Lower lobe of right lung (tissue), 2 donors: ENCODE measurements at regions not wholly inside any gene's neighbourhood (a gene's known extent, or its start where the extent isn't known, plus 50 kb on each side); places are given as distances from the start of the nearest gene placed in this dataset.
"Not testable (repeated sequence)": the region's sequence is repeated elsewhere in the genome, so short reads cannot be mapped to it uniquely, and the experiment has no call there.

Source experiments
- ATAC-seq, 2 donors: fragments of 200-7000 bp; cut with Tn5 transposase; one replicate each; pipeline ENCODE4 v1.9.1; 2020 to 2022; ENCODE audit warnings: mild to moderate bottlenecking in 2 of 2, moderate library complexity in 2 of 2
- DNase-seq: peaks from one replicate; pipeline ENCODE4 v3.0.0-alpha.2; 2020
- H3K27ac ChIP-seq: fragments of 200-600 bp; one replicate; pipeline ENCODE4 v1.8.0; 2022
- H3K27me3 ChIP-seq: fragments of 200-600 bp; one replicate; pipeline ENCODE4 v1.8.0; 2022; ENCODE audit warnings: low read depth
- H3K36me3 ChIP-seq: fragments of 200-600 bp; one replicate; pipeline ENCODE4 v1.8.0; 2022; ENCODE audit warnings: mild to moderate bottlenecking
- H3K4me1 ChIP-seq: fragments of 200-600 bp; one replicate; pipeline ENCODE4 v1.8.0; 2022
- H3K4me3 ChIP-seq: fragments of 200-600 bp; one replicate; pipeline ENCODE4 v1.8.0; 2022; ENCODE audit warnings: mild to moderate bottlenecking
- H3K9me3 ChIP-seq: fragments of 200-600 bp; one replicate; pipeline ENCODE4 v1.8.0; 2022
- CTCF ChIP-seq: fragments of 200-600 bp; IDR thresholded peaks from one replicate; pipeline ENCODE4 v1.8.0; 2022; ENCODE audit warnings: antibody characterized with exemption, mild to moderate bottlenecking
- intact Hi-C: fragments of 100-400 bp; cut with DNase I; formaldehyde crosslinking; loops from one replicate; pipeline ENCODE4 v1.11.0; 2022
- donor health status: DM: no; HTN: yes; CAD: no; lungs with severe emphysema.

DNA sequence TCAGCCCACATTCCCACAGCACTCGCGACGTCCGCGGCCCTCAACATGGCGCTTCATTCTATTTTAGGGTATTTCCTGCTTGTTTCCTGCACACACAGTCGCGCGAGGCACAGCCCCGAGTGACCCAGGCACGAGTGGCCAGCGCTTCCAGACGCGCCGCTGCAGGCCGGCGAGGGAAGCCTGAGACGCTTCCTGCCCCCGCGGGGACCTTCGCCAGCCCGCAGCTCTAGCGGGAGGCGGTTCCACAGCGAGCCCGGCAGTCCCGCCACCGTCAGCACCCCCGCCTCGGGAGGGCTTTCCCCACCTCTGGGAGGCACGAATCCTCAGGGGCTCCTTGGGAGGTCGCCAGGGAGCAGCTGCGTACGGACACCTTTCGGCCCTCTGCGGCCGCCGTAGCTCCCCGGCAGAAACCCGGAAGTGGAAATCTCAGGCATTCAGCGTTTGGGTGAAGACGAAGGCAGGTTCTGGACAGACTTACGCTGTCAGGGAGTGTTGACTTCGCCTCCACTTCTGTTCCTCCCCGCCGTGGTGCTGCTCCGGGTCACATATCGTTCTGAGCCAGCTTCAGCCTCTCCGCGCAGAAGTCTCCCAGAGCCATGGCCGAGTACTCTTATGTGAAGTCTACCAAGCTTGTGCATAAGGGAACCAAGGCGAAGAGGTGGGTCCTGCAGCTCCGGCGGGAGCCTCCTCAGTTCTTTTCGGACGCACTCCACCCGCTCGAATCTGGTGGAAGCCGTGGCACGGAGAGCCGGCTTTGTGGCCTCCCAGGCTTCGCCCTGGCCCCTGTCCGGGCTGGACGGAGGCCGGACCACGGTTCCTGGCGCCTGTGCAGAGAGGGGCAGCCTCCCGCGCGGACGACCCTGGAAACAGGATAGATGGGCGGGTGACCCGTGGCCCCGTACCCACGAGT lies 2925.9 kb upstream of the OR11H1 start:
- no peaks in the 10 kb centered on the region for H3K27me3 ChIP-seq
- no peaks in the 10 kb centered on the region for H3K36me3 ChIP-seq
- no peaks in the 10 kb centered on the region for H3K4me1 ChIP-seq
- no peak overlapping the region for H3K4me3 ChIP-seq
- H3K9me3 ChIP-seq: peaks cover 6% of the 10 kb centered on the region
- ATAC-seq (peak in 1 of 2 donors; percentile 51), DNase-seq (peak; percentile 64)
- no peak overlapping the region for H3K27ac ChIP-seq
- no peak for TF ChIP-seq CTCF
- intact Hi-C loops: no loop called here

DNA sequence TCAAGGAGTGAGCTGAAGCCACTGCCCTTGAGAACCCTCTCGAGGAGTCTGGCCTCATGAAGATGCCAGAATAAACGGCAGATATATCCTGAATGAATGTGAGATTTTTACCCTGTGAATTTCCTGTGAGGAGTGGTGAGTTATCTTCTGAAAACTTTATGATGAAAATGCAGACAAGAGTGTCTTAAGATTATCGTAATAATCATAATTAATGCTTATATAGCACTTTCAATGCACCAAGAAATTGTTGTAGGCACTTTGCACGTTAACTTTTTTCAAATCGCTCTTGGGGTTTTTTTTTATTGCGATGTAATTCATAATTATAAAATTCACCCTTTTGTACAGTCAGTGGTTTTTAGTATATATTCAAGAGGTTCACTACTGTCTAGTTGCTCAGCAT lies 2924.6 kb upstream of the OR11H1 start:
- H3K27me3 ChIP-seq, H3K36me3 ChIP-seq, ATAC-seq, H3K4me1 ChIP-seq, H3K27ac ChIP-seq, H3K9me3 ChIP-seq, DNase-seq, H3K4me3 ChIP-seq, intact Hi-C loops: not testable (repeated sequence)

- H3K4me1 ChIP-seq, intact Hi-C loops, H3K36me3 ChIP-seq, H3K9me3 ChIP-seq, H3K4me3 ChIP-seq, ATAC-seq, H3K27ac ChIP-seq, DNase-seq, H3K27me3 ChIP-seq: not testable (repeated sequence)
Observed at GRCh38 chr22:12603833-12604232, 2924.2 kb upstream of the OR11H1 start.

GRCh38 chr22:12608454-12608853 lies 2919.5 kb upstream of the OR11H1 start:
- DNase-seq, H3K36me3 ChIP-seq, H3K27ac ChIP-seq, H3K27me3 ChIP-seq, H3K4me3 ChIP-seq, H3K9me3 ChIP-seq, H3K4me1 ChIP-seq, intact Hi-C loops, ATAC-seq: not testable (repeated sequence)

DNA sequence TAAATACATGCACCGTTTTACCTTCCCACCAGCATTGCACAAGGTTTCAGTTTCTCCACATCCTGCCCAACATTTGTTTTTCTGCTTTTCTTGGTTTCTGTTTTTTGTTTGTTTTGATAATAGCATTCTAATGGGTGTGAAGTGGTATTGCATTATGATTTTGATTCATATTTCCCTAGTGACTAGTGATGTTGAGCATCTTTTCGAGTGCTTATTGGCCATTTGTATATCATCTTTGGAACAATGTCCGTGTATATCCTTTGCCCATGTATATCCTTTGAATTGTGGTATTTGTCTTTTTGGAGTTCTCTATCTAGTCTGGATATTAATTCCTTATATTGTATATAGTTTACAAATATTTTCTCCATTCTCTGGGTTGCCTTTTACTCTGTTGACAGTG lies 2914.8 kb upstream of the OR11H1 start:
- no peaks in the 10 kb centered on the region for H3K36me3 ChIP-seq
- ATAC-seq (no peak), DNase-seq (no peak)
- intact Hi-C loops: no loop called here
- no peak overlapping the region for H3K4me3 ChIP-seq
- H3K27ac ChIP-seq: no peak overlapping the region
- no peaks in the 10 kb centered on the region for H3K4me1 ChIP-seq
- peaks cover 10% of the 10 kb centered on the region for H3K9me3 ChIP-seq
- no peak for TF ChIP-seq CTCF
- no peaks in the 10 kb centered on the region for H3K27me3 ChIP-seq

DNA sequence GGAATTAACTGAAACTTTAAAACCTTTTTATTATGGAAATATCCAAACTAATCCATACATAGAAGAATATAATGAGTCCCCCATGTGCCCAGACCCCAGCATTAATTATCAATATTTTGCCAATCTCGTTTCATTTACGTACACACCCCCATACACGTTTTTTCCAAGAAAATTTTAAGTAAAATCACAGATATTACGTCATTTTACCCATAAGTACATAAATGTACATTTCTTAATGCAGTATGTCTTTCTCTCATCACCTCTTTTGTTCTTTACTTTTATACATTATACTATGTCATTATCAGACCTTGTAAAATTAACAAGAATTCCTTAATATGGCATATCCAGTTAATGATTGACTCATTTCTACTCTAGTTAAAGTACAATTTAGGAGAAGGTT lies 2914.1 kb upstream of the OR11H1 start:
- DNase-seq, H3K27ac ChIP-seq, intact Hi-C loops, H3K4me3 ChIP-seq, H3K27me3 ChIP-seq, H3K36me3 ChIP-seq, H3K9me3 ChIP-seq, H3K4me1 ChIP-seq, ATAC-seq: not testable (repeated sequence)

DNA sequence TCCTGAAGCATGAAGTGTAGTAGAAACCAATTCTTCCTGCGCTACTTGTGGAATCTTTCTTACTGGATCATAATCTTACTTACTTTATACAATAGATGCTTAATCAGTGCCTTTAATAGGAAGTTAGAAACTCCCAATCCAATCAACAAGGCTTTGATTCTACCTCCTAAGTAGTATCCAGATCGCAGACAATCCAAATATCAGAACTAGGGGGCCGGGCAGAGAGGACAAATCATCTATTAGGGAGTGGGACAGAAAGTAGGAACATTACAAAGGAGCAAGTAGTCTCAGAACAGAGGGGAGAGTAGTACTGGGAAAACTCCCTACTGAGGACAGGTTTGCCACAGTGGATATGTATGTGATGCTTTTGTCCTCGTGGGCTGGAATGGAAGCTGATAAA lies 2901.1 kb upstream of the OR11H1 start:
- DNase-seq, H3K4me1 ChIP-seq, H3K27ac ChIP-seq, intact Hi-C loops, H3K4me3 ChIP-seq, H3K36me3 ChIP-seq, H3K27me3 ChIP-seq, ATAC-seq, H3K9me3 ChIP-seq: not testable (repeated sequence)

DNA sequence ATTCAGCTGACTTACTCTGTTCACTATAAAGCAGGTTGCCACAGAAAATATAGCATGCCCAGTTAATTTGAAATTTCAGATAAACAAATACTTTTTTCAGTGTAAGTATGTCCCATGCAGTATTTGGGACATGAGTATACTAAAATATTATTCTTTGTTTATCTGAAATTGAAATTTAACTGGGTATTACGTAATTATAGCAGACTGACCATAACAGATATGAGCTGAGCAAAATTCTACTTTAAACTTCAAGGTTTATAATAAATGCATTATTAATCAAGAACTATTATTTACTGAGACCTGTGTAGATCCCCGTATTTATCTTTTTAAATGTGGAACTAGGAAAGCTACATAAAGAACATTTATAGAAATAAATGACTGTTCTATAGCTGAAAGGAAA lies 2898.2 kb upstream of the OR11H1 start:
- H3K9me3 ChIP-seq, H3K27ac ChIP-seq, DNase-seq, H3K36me3 ChIP-seq, intact Hi-C loops, H3K4me1 ChIP-seq, ATAC-seq, H3K27me3 ChIP-seq, H3K4me3 ChIP-seq: not testable (repeated sequence)

GRCh38 chr22:12630965-12631364 lies 2897.0 kb upstream of the OR11H1 start:
- H3K27ac ChIP-seq, H3K36me3 ChIP-seq, H3K4me3 ChIP-seq, ATAC-seq, H3K4me1 ChIP-seq, H3K27me3 ChIP-seq, DNase-seq, intact Hi-C loops, H3K9me3 ChIP-seq: not testable (repeated sequence)

DNA sequence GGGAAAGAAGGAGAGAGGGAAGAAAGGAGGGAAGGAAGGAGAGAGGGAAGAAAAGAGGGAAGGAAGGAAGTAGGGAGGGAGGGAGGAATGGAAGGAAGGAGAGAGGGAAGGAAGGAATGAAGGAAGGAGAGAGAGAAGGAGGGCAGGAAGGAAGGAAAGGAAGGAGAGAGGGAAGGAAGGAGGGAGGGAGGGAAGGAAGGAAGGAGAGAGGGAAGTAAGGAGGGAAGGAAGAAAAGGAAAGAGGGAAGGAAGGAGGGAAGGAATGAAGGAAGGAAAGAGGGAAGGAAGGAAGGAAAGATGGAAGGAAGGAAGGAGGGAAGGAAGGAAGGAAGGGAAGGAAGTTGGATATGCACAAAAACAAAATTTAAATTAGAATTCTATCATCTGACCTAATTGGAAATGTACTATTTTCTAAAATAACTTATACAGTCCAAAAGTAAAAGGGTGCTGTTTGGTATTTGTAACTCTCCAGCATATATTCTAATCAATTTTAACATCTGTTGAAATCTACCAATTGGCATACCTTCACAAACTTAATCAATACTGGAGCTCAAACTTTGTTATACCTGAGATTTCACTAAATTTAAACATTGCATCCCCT lies 2890.3 kb upstream of the OR11H1 start:
- ATAC-seq, H3K9me3 ChIP-seq, H3K4me1 ChIP-seq, DNase-seq, H3K27me3 ChIP-seq, H3K36me3 ChIP-seq, H3K27ac ChIP-seq, H3K4me3 ChIP-seq, intact Hi-C loops: not testable (repeated sequence)

DNA sequence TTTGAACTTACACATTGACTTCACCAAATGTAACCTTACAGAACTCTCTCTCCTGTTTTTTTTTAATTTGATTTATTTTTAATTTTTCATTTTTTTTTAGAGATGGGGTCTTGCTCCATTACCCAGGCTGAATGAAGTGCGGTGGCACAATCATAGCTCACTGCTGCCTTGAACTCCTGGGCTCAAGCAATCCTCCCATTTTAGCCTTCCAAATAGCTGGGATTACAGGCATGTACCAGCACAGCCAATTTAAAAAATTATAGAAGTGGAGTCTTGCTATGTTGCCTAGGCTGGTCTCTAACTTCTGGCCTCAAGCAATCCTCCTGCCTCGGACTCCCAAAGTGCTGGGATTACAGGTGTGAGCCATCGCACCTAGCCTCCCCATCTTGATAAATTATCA lies 2889.7 kb upstream of the OR11H1 start:
- H3K4me1 ChIP-seq, H3K27ac ChIP-seq, intact Hi-C loops, H3K27me3 ChIP-seq, H3K4me3 ChIP-seq, H3K9me3 ChIP-seq, ATAC-seq, DNase-seq, H3K36me3 ChIP-seq: not testable (repeated sequence)
